ENCODE measurements at regions not wholly inside any gene's neighbourhood (a gene's known extent, or its start where the extent isn't known, plus 50 kb on each side); places are given as distances from the start of the nearest gene placed in this dataset.
"Not testable (repeated sequence)": the region's sequence is repeated elsewhere in the genome, so short reads cannot be mapped to it uniquely, and the experiment has no call there.

GRCh38 chr2:67329513-67329912 is 67.6 kb upstream of the ETAA1 start:
- Histone ChIP-seq H3K9me3 (ENCODE audit: control insufficient read depth, insufficient read depth, low read depth, low read length) (no peaks in the 10 kb centered on the region), H3K27ac (ENCODE audit: low read length) (no peak overlapping the region), H3K27me3 (ENCODE audit: control insufficient read depth, insufficient read depth, low read length) (peaks cover 4% of the 10 kb centered on the region; the same call in 1 of the 2 replicates), H3K4me1 (ENCODE audit: control insufficient read depth, insufficient read depth, low read length) (no peaks in the 10 kb centered on the region), H3K4me3 (ENCODE audit: low read depth in 2 of 2, low read length in 2 of 2) (no peak overlapping the region), H3K36me3 (ENCODE audit: control insufficient read depth, insufficient read depth, low read length) (no peaks in the 10 kb centered on the region)
- CTCF ChIA-PET = no interaction called here
- ATAC-seq = no peak
- in situ Hi-C loops (cut with HindIII; ENCODE audit: low pct_unique_long_range_greater_than_20kb, low sequenced_read_pairs) = no loop called here
- TF ChIP-seq POLR2AphosphoS5 (IDR thresholded peaks at IDR 0.05; ENCODE audit: low read depth, low read length) (no peak), SIN3A (IDR thresholded peaks at IDR 0.05; ENCODE audit: borderline replicate concordance, insufficient read depth, low read depth, low read length) (no peak), TCF7L2 (IDR thresholded peaks at IDR 0.05; ENCODE audit: low read depth, low read length) (no peak)
- TF ChIP-seq, protein P1, sequence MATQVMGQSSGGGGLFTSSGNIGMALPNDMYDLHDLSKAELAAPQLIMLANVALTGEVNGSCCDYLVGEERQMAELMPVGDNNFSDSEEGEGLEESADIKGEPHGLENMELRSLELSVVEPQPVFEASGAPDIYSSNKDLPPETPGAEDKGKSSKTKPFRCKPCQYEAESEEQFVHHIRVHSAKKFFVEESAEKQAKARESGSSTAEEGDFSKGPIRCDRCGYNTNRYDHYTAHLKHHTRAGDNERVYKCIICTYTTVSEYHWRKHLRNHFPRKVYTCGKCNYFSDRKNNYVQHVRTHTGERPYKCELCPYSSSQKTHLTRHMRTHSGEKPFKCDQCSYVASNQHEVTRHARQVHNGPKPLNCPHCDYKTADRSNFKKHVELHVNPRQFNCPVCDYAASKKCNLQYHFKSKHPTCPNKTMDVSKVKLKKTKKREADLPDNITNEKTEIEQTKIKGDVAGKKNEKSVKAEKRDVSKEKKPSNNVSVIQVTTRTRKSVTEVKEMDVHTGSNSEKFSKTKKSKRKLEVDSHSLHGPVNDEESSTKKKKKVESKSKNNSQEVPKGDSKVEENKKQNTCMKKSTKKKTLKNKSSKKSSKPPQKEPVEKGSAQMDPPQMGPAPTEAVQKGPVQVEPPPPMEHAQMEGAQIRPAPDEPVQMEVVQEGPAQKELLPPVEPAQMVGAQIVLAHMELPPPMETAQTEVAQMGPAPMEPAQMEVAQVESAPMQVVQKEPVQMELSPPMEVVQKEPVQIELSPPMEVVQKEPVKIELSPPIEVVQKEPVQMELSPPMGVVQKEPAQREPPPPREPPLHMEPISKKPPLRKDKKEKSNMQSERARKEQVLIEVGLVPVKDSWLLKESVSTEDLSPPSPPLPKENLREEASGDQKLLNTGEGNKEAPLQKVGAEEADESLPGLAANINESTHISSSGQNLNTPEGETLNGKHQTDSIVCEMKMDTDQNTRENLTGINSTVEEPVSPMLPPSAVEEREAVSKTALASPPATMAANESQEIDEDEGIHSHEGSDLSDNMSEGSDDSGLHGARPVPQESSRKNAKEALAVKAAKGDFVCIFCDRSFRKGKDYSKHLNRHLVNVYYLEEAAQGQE (IDR thresholded peaks at IDR 0.05; ENCODE audit: insufficient read depth in 1 of 2, low read depth in 2 of 2, low read length in 1 of 2) = no peak
- TF ChIP-seq, protein P2, sequence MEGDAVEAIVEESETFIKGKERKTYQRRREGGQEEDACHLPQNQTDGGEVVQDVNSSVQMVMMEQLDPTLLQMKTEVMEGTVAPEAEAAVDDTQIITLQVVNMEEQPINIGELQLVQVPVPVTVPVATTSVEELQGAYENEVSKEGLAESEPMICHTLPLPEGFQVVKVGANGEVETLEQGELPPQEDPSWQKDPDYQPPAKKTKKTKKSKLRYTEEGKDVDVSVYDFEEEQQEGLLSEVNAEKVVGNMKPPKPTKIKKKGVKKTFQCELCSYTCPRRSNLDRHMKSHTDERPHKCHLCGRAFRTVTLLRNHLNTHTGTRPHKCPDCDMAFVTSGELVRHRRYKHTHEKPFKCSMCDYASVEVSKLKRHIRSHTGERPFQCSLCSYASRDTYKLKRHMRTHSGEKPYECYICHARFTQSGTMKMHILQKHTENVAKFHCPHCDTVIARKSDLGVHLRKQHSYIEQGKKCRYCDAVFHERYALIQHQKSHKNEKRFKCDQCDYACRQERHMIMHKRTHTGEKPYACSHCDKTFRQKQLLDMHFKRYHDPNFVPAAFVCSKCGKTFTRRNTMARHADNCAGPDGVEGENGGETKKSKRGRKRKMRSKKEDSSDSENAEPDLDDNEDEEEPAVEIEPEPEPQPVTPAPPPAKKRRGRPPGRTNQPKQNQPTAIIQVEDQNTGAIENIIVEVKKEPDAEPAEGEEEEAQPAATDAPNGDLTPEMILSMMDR (IDR thresholded peaks at IDR 0.05) = no peak
- no peak for DNase-seq (ENCODE audit: low read depth, low spot score)
- POLR2A ChIA-PET = no interaction called here
- no TSS peak for BruUV-seq (replicated peaks)
- intact Hi-C loops (cut with micrococcal nuclease; ENCODE audit: unreplicated experiment) = loop anchor here (10.0 kb wide), 1 partner anchor 735 kb away; no protein-coding TSS in a partner anchor

DNA sequence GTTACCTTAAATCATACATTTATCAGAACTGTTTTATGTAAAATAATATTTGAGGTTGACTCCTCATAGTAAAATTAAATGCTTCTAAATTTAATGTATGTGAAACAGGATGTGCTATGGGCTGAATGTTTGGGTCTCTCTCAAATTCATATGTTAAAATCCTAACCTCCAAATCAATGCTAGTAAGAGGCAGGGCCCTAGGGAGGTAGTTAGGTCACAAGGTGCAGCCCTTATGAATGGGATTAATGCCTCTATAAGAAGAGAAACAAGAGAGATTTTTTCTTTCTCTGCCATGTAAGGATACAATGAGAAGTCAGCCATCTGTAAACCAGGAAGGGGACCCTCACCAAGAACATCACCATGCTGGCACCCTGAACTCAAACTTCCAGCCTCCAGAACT is 67.2 kb upstream of the ETAA1 start:
- CTCF ChIA-PET = no interaction called here
- no peak for ATAC-seq

DNA sequence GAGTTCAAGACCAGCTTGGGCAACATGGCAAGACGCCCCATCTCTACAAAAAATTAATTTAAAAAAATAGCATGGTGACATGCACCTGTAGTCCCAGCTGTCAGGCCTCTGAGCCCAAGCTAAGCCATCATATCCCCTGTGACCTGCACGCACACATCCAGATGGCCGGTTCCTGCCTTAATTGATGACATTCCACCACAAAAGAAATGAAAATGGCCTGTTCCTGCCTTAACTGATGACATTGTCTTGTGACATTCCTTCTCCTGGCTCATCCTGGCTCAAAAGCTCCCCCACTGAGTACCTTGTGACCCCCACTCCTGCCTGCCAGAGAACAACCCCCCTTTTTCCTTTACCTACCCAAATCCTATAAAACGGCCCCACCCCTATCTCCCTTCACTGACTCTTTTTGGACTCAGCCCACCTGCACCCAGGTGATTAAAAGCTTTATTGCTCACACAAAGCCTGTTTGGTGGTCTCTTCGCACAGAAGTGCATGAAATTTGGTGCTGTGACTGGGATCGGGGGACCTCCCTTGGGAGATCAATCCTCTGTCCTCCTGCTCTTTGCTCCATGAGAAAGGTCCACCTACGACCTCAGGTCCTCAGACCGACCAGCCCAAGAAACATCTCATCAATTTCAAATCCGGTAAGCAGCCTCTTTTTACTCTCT is 65.6 kb upstream of the ETAA1 start:
- H3K27me3 ChIP-seq (ENCODE audit: control insufficient read depth, insufficient read depth, low read length); ATAC-seq; H3K4me3 ChIP-seq (ENCODE audit: low read depth in 2 of 2, low read length in 2 of 2); H3K9me3 ChIP-seq (ENCODE audit: control insufficient read depth, insufficient read depth, low read depth, low read length); intact Hi-C loops (cut with micrococcal nuclease; ENCODE audit: unreplicated experiment); H3K4me1 ChIP-seq (ENCODE audit: control insufficient read depth, insufficient read depth, low read length); H3K36me3 ChIP-seq (ENCODE audit: control insufficient read depth, insufficient read depth, low read length); DNase-seq (ENCODE audit: low read depth, low spot score); in situ Hi-C loops (cut with HindIII; ENCODE audit: low pct_unique_long_range_greater_than_20kb, low sequenced_read_pairs); H3K27ac ChIP-seq (ENCODE audit: low read length); BruUV-seq (replicated peaks); CTCF ChIA-PET; POLR2A ChIA-PET: not testable (repeated sequence)

More for the DNA sequence above, 67.2 kb upstream of the ETAA1 start:
- Histone ChIP-seq H3K36me3 (ENCODE audit: control insufficient read depth, insufficient read depth, low read length) (no peaks in the 10 kb centered on the region), H3K4me1 (ENCODE audit: control insufficient read depth, insufficient read depth, low read length) (no peaks in the 10 kb centered on the region), H3K27ac (ENCODE audit: low read length) (no peak overlapping the region), H3K27me3 (ENCODE audit: control insufficient read depth, insufficient read depth, low read length) (peaks cover 4% of the 10 kb centered on the region; the same call in 1 of the 2 replicates), H3K9me3 (ENCODE audit: control insufficient read depth, insufficient read depth, low read depth, low read length) (no peaks in the 10 kb centered on the region), H3K4me3 (ENCODE audit: low read depth in 2 of 2, low read length in 2 of 2) (no peak overlapping the region)
- TF ChIP-seq, protein P2 (IDR thresholded peaks at IDR 0.05) = no peak
- TF ChIP-seq POLR2AphosphoS5 (IDR thresholded peaks at IDR 0.05; ENCODE audit: low read depth, low read length) (no peak), TCF7L2 (IDR thresholded peaks at IDR 0.05; ENCODE audit: low read depth, low read length) (no peak), SIN3A (IDR thresholded peaks at IDR 0.05; ENCODE audit: borderline replicate concordance, insufficient read depth, low read depth, low read length) (no peak)
- TF ChIP-seq, protein P1 (IDR thresholded peaks at IDR 0.05; ENCODE audit: insufficient read depth in 1 of 2, low read depth in 2 of 2, low read length in 1 of 2) = no peak
- POLR2A ChIA-PET = no interaction called here
- no TSS peak for BruUV-seq (replicated peaks)
- in situ Hi-C loops (cut with HindIII; ENCODE audit: low pct_unique_long_range_greater_than_20kb, low sequenced_read_pairs) = no loop called here
- intact Hi-C loops (cut with micrococcal nuclease; ENCODE audit: unreplicated experiment) = loop anchor here (10.0 kb wide), 1 partner anchor 735 kb away; no protein-coding TSS in a partner anchor
- DNase-seq (ENCODE audit: low read depth, low spot score) = no peak
